Hindlimb muscle (tissue), 1 donor: ENCODE measurements at regions not wholly inside any gene's neighbourhood (a gene's known extent, or its start where the extent isn't known, plus 50 kb on each side); places are given as distances from the start of the nearest gene placed in this dataset.

Experiments
- DNase-seq: peaks from one replicate; pipeline ENCODE4 v3.0.0-alpha.2; 2013

GRCh38 chr11:119520400-119520799 is 97.4 kb upstream of the THY1 start:
- no peak for DNase-seq

GRCh38 chr11:119519796-119520195 is 96.8 kb upstream of the THY1 start:
- DNase-seq = no peak

GRCh38 chr11:119518746-119519730 is 96.1 kb upstream of the THY1 start:
- DNase-seq = peak; percentile 40

GRCh38 chr11:119515771-119516400 is 92.9 kb upstream of the THY1 start:
- DNase-seq = no peak

GRCh38 chr11:119513806-119514170 is 90.8 kb upstream of the THY1 start:
- no peak for DNase-seq

- no peak for DNase-seq
These were observed 90.3 kb upstream of the THY1 start for GRCh38 chr11:119513131-119513805.

GRCh38 chr11:119512369-119512768 is 89.4 kb upstream of the THY1 start:
- DNase-seq = no peak

GRCh38 chr11:119511614-119512306 is 88.8 kb upstream of the THY1 start:
- DNase-seq = no peak

- DNase-seq = peak; percentile 24
These were observed 87.0 kb upstream of the THY1 start for GRCh38 chr11:119509969-119510401.

- no peak for DNase-seq
These were observed 86.4 kb upstream of the THY1 start for GRCh38 chr11:119509282-119509841.

- no peak for DNase-seq
These were observed 83.5 kb upstream of the THY1 start for GRCh38 chr11:119506436-119506835.

GRCh38 chr11:119505861-119506260 is 82.9 kb upstream of the THY1 start:
- DNase-seq = no peak

- no peak for DNase-seq
These were observed 82.1 kb upstream of the THY1 start for GRCh38 chr11:119505071-119505470.

- DNase-seq = no peak
These were observed 81.4 kb upstream of the THY1 start for GRCh38 chr11:119504371-119504770.

- no peak for DNase-seq
These were observed 78.9 kb upstream of the THY1 start for GRCh38 chr11:119501777-119502405.

GRCh38 chr11:119497717-119498116 is 74.7 kb upstream of the THY1 start:
- no peak for DNase-seq

- DNase-seq = no peak
These were observed 74.0 kb upstream of the THY1 start for GRCh38 chr11:119496997-119497396.

GRCh38 chr11:119496469-119496868 is 73.5 kb upstream of the THY1 start:
- DNase-seq = no peak

- no peak for DNase-seq
These were observed 70.7 kb upstream of the THY1 start for GRCh38 chr11:119493712-119494111.

GRCh38 chr11:119491753-119492510 is 69.0 kb upstream of the THY1 start:
- DNase-seq = no peak
